AG10803 (cell line): ENCODE measurements at regions not wholly inside any gene's neighbourhood (a gene's known extent, or its start where the extent isn't known, plus 50 kb on each side); places are given as distances from the start of the nearest gene placed in this dataset.
"Not testable (repeated sequence)": the region's sequence is repeated elsewhere in the genome, so short reads cannot be mapped to it uniquely, and the experiment has no call there.

Experiments used
- DNase-seq: peaks from one replicate; pipeline ENCODE4 v3.0.0; 2010; ENCODE audit warnings: low read depth
- H3K4me3 ChIP-seq: 2 replicates; pipeline ENCODE4 v1.5.1; 2011; ENCODE audit warnings: mild to moderate bottlenecking, low read length, control low read depth
- CTCF ChIP-seq: conservative IDR thresholded peaks from 2 replicates; pipeline ENCODE4 v1.5.1; 2011; ENCODE audit warnings: mild to moderate bottlenecking, low read length, control low read depth, inconsistent platforms

- DNase-seq = no peak
- TF ChIP-seq CTCF = no peak
- no peak overlapping the region for H3K4me3 ChIP-seq
Observed at GRCh38 chr2:236644067-236644466, 74.4 kb downstream of the ACKR3 start.

- no peak for DNase-seq
- no peak overlapping the region for H3K4me3 ChIP-seq
Observed at GRCh38 chr2:236644502-236644911, 74.9 kb downstream of the ACKR3 start.

GRCh38 chr2:236645141-236645540, 75.5 kb downstream of the ACKR3 start:
- not testable (repeated sequence) for H3K4me3 ChIP-seq

More at GRCh38 chr2:236644502-236644911, 74.9 kb downstream of the ACKR3 start:
- TF ChIP-seq CTCF = no peak

GRCh38 chr2:236646441-236646840, 76.8 kb downstream of the ACKR3 start:
- no peak overlapping the region for H3K4me3 ChIP-seq
- no peak for DNase-seq
- TF ChIP-seq CTCF = no peak

More at GRCh38 chr2:236645141-236645540, 75.5 kb downstream of the ACKR3 start:
- not testable (repeated sequence) for DNase-seq

GRCh38 chr2:236646871-236647270, 77.2 kb downstream of the ACKR3 start:
- H3K4me3 ChIP-seq = no peak overlapping the region
- no peak for DNase-seq
- TF ChIP-seq CTCF = no peak

GRCh38 chr2:236647621-236648020, 78.0 kb downstream of the ACKR3 start:
- no peak for DNase-seq
- no peak for TF ChIP-seq CTCF
- no peak overlapping the region for H3K4me3 ChIP-seq

- DNase-seq = no peak
- H3K4me3 ChIP-seq = no peak overlapping the region
- no peak for TF ChIP-seq CTCF
Observed at GRCh38 chr2:236653863-236654262, 84.2 kb downstream of the ACKR3 start.

GRCh38 chr2:236654496-236654895, 84.9 kb downstream of the ACKR3 start:
- no peak for TF ChIP-seq CTCF
- no peak for DNase-seq
- H3K4me3 ChIP-seq = no peak overlapping the region
